RWPE2 (cell line): ENCODE measurements at regions not wholly inside any gene's neighbourhood (a gene's known extent, or its start where the extent isn't known, plus 50 kb on each side); places are given as distances from the start of the nearest gene placed in this dataset.

ENCODE experiments used
- ATAC-seq: fragments of 200-7000 bp; cut with Tn5 transposase; 3 replicates; pipeline ENCODE4 v1.9.1; 2021; ENCODE audit warnings: low read depth
- DNase-seq: peaks from one replicate; pipeline ENCODE4 v3.0.0-alpha.2; 2020; ENCODE audit warnings: low spot score
- H3K27ac ChIP-seq: fragments of 450-650 bp; 2 replicates; pipeline ENCODE4 v1.5.1; 2017; ENCODE audit warnings: mild to moderate bottlenecking; ENCODE audit not compliant: poor library complexity, severe bottlenecking
- H3K27me3 ChIP-seq: fragments of 250-450 bp; sonication (Bioruptor Pico); 2 replicates; pipeline ENCODE4 v1.5.1; 2021; ENCODE audit warnings: mild to moderate bottlenecking, moderate library complexity; ENCODE audit not compliant: insufficient read depth, poor library complexity, severe bottlenecking
- H3K36me3 ChIP-seq: fragments of 250-450 bp; sonication (Bioruptor Pico); 2 replicates; pipeline ENCODE4 v1.5.1; 2020; ENCODE audit warnings: low read depth, mild to moderate bottlenecking, moderate library complexity
- H3K4me1 ChIP-seq: fragments of 250-450 bp; sonication (Bioruptor Pico); 2 replicates; pipeline ENCODE4 v1.5.1; 2021; ENCODE audit warnings: mild to moderate bottlenecking, moderate library complexity; ENCODE audit not compliant: insufficient read depth, poor library complexity, severe bottlenecking
- H3K4me3 ChIP-seq: fragments of 250-450 bp; sonication (Bioruptor Pico); 2 replicates; pipeline ENCODE4 v1.5.1; 2021; ENCODE audit warnings: mild to moderate bottlenecking, moderate library complexity; ENCODE audit not compliant: severe bottlenecking
- H3K9me3 ChIP-seq: fragments of 250-450 bp; sonication (Bioruptor Pico); 2 replicates; pipeline ENCODE4 v1.5.1; 2021; ENCODE audit warnings: mild to moderate bottlenecking, moderate library complexity; ENCODE audit not compliant: severe bottlenecking
- TF ChIP-seq, protein P1 (sequence below): fragments of 450-650 bp; IDR thresholded peaks from one replicate; pipeline ENCODE4 v1.5.1; 2017; ENCODE audit warnings: mild to moderate bottlenecking, moderate library complexity; ENCODE audit not compliant: poor library complexity, severe bottlenecking

GRCh38 chr12:19938031-19938430 lies 430.3 kb upstream of the PDE3A start:
- H3K27ac ChIP-seq = no peak overlapping the region
- no peaks in the 10 kb centered on the region for H3K27me3 ChIP-seq
- DNase-seq (no peak), ATAC-seq (no peak)
- no peaks in the 10 kb centered on the region for H3K36me3 ChIP-seq
- no peaks in the 10 kb centered on the region for H3K9me3 ChIP-seq
- no peak overlapping the region for H3K4me3 ChIP-seq
- H3K4me1 ChIP-seq = no peaks in the 10 kb centered on the region
- TF ChIP-seq, protein P1, sequence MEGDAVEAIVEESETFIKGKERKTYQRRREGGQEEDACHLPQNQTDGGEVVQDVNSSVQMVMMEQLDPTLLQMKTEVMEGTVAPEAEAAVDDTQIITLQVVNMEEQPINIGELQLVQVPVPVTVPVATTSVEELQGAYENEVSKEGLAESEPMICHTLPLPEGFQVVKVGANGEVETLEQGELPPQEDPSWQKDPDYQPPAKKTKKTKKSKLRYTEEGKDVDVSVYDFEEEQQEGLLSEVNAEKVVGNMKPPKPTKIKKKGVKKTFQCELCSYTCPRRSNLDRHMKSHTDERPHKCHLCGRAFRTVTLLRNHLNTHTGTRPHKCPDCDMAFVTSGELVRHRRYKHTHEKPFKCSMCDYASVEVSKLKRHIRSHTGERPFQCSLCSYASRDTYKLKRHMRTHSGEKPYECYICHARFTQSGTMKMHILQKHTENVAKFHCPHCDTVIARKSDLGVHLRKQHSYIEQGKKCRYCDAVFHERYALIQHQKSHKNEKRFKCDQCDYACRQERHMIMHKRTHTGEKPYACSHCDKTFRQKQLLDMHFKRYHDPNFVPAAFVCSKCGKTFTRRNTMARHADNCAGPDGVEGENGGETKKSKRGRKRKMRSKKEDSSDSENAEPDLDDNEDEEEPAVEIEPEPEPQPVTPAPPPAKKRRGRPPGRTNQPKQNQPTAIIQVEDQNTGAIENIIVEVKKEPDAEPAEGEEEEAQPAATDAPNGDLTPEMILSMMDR = no peak

DNA sequence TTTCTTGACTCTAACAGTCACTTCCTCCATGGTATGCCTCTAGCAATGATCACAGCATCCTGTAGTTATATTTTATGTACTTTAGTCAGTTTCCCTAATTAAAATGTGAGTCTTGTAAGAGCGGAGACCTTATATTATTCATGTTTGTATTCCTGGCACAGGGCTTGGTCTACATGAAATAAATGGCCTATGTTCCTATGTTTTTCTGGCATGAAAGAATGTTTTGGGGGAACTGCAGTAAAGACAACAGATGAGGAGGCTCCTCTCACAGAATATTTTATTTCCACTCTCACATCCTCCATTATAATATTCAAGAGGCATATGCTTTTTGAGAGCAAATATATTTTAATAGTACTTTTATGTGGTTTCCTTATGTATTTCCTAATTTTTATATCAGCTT lies 429.8 kb upstream of the PDE3A start:
- Histone ChIP-seq H3K9me3 (no peaks in the 10 kb centered on the region), H3K27ac (no peak overlapping the region), H3K27me3 (no peaks in the 10 kb centered on the region), H3K36me3 (no peaks in the 10 kb centered on the region), H3K4me1 (no peaks in the 10 kb centered on the region), H3K4me3 (no peak overlapping the region)
- TF ChIP-seq, protein P1 = no peak
- DNase-seq (no peak), ATAC-seq (no peak)

DNA sequence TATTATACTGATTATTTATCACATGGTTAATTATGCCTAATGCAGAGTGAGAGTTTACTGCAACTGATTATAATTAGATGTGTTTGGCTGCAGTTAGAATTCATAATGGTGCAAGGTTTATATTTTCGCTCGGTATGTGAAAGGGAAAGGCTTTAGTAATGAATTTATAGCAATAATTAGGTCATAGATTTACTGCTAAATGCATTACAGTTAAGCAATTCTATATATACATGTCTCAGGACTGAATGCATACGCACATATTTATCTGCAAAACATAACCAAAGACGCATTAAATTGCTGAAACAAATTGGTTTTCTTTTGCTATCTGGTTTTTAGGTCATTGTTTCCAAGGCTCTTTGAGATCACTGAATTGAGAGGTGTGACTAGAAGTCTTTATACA lies 428.1 kb upstream of the PDE3A start:
- Histone ChIP-seq H3K4me3 (no peak overlapping the region), H3K4me1 (no peaks in the 10 kb centered on the region), H3K27me3 (no peaks in the 10 kb centered on the region), H3K9me3 (no peaks in the 10 kb centered on the region), H3K36me3 (no peaks in the 10 kb centered on the region), H3K27ac (no peak overlapping the region)
- ATAC-seq = no peak
- TF ChIP-seq, protein P1 = no peak
- DNase-seq = no peak

DNA sequence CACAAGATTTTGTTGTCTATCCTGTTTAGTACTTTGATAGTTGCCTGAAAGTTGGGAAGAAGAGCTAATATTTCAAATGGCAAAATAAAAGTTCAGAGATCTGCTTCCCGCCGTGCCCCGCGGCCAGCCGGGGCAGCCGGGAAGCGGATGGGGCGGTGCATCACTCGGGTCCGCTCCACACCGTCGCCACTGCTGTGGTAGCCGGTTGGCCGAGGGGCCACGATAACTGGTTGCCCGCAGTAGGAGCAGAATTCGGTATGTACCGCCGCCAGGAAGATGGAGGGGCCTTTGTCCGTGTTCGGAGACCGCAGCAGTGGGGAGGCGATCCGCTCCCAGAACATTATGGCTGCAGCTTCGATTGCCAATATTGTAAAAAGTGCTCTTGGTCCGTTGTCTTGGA lies 427.2 kb upstream of the PDE3A start:
- H3K27me3 ChIP-seq = no peaks in the 10 kb centered on the region
- TF ChIP-seq, protein P1 = no peak
- H3K4me1 ChIP-seq = no peaks in the 10 kb centered on the region
- no peak overlapping the region for H3K27ac ChIP-seq
- no peak for ATAC-seq
- DNase-seq = no peak
- H3K4me3 ChIP-seq = no peak overlapping the region
- no peaks in the 10 kb centered on the region for H3K36me3 ChIP-seq
- no peaks in the 10 kb centered on the region for H3K9me3 ChIP-seq

GRCh38 chr12:19945559-19946435 lies 422.5 kb upstream of the PDE3A start:
- Histone ChIP-seq H3K9me3 (no peaks in the 10 kb centered on the region), H3K27ac (no peak overlapping the region), H3K4me1 (no peaks in the 10 kb centered on the region), H3K27me3 (no peaks in the 10 kb centered on the region), H3K4me3 (no peak overlapping the region), H3K36me3 (no peaks in the 10 kb centered on the region)
- TF ChIP-seq, protein P1 = no peak
- DNase-seq = no peak
- no peak for ATAC-seq
